Mesodermal cell (in vitro differentiated cells): ENCODE measurements at regions not wholly inside any gene's neighbourhood (a gene's known extent, or its start where the extent isn't known, plus 50 kb on each side); places are given as distances from the start of the nearest gene placed in this dataset.

Experiments used
- H3K27ac ChIP-seq: 2 replicates; pipeline ENCODE4 v1.7.0; 2013; ENCODE audit warnings: mild to moderate bottlenecking, low read depth, low read length, moderate library complexity; ENCODE audit not compliant: severe bottlenecking
- H3K36me3 ChIP-seq: 2 replicates; pipeline ENCODE4 v1.7.1; 2013; ENCODE audit warnings: mild to moderate bottlenecking, low read length, moderate library complexity; ENCODE audit not compliant: control insufficient read depth, insufficient read depth
- H3K4me1 ChIP-seq: one replicate; pipeline ENCODE4 v1.7.1; 2013; ENCODE audit warnings: mild to moderate bottlenecking, low read length; ENCODE audit not compliant: insufficient read depth, control insufficient read depth, poor library complexity, severe bottlenecking
- H3K4me3 ChIP-seq: 2 replicates; pipeline ENCODE4 v1.7.0; 2013; ENCODE audit warnings: low read length, control low read depth, mild to moderate bottlenecking; ENCODE audit not compliant: insufficient read depth, poor library complexity, severe bottlenecking; ENCODE audit errors: extremely low read depth
- H3K9me3 ChIP-seq: 2 replicates; pipeline ENCODE4 v1.7.1; 2013; ENCODE audit warnings: mild to moderate bottlenecking, low read length, moderate library complexity; ENCODE audit not compliant: control insufficient read depth
- WGBS, 2 experiments: methylation state at CpG; one replicate each; pipeline ENCODE4 v1.1.5; 2013; ENCODE audit warnings: missing lambda C conversion rate in 2 of 2; ENCODE audit not compliant: insufficient coverage in 2 of 2; 5-methylcytosine and 5-hydroxymethylcytosine counted together

DNA sequence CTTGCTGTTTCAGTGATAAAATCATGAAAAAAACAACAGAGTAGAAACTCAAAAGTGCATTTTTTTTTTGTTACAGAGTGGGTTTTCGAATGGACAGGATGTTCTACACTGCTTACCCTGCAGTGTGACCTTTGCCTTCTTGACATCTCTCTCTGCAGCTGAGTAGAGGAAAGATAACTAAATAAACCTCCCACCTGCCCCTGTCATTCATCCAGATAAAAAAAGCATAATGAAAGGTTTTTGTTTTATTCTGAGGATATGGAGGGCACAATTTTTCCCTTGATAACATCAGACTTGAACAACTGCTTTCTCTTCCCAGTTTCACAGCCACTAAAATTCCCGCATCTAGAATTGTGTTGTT is 193.6 kb upstream of the FOXQ1 start:
- no peak overlapping the region for H3K4me3 ChIP-seq
- no peak overlapping the region for H3K27ac ChIP-seq
- H3K4me1 ChIP-seq: no peaks in the 10 kb centered on the region
- WGBS, 2 experiments: 100% methylated on average over 1 of the region's 2 CpGs; no CpG with 5 or more reads in 1 of the 2 experiments
- H3K36me3 ChIP-seq: no peaks in the 10 kb centered on the region
- H3K9me3 ChIP-seq: no peaks in the 10 kb centered on the region

DNA sequence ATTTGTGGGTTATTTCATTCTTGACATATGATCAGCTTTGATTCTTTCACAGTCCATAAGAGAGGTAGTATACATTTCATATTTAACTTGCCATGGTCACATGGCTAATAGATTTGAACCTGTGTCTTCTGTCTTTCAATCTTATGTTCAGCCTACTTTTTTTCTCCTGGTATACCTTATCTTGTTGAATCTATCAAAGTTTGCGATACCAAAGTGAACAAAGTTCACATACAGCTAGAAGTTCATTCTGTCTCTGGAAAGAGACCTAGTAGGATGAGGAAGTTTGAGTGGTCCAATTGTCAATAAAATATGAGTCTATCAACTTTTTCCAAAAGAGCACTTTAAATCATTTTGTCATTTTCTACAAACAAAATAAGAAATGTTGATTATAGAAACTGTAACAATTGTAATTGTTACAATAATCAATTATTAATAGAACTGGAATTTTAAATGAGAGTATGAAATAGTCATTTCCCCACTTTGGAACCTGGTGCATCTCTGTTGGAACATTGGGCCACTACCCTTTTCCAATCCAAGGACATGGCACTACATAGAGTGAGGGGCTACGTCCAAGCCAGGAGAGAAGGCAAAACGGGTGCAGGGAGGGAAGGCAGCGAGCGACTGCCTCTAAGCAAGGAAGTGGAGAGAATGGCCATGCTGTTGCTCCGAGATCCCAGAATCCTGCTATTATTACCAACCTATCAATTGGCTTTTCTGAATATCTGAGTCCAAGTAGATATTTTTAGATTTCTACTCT is 194.2 kb upstream of the FOXQ1 start:
- WGBS, 2 experiments: no CpG with 5 or more reads among the region's 6 CpGs
- H3K36me3 ChIP-seq: no peaks in the 10 kb centered on the region
- no peak overlapping the region for H3K4me3 ChIP-seq

DNA sequence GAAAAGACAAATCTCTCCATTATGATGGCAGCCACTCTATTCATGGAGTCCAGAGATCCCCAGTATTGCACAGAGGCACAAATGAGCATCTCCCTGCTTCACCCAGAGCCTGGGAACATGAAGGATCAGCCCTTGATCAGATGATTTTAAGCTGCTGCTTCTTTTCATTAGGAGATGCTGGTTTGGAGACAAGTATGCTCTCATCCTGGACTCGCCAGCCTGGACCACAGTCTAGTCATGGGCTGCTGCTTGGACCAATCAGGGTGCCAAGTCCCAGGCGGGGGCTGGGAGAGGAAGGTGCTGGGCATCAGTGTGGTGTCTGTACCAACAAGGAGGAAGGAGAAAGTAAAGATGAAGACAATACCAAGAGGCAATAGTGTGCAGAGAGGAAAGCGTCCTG is 195.7 kb upstream of the FOXQ1 start:
- no peaks in the 10 kb centered on the region for H3K9me3 ChIP-seq
- no peaks in the 10 kb centered on the region for H3K36me3 ChIP-seq
- WGBS, 2 experiments: 85 to 92% methylated on average over 2 to 3 of the region's 3 CpGs
- no peak overlapping the region for H3K27ac ChIP-seq
- H3K4me1 ChIP-seq: no peaks in the 10 kb centered on the region
- H3K4me3 ChIP-seq: no peak overlapping the region

More for the DNA sequence above, 194.2 kb upstream of the FOXQ1 start:
- no peak overlapping the region for H3K27ac ChIP-seq
- no peaks in the 10 kb centered on the region for H3K4me1 ChIP-seq
- H3K9me3 ChIP-seq: no peaks in the 10 kb centered on the region

DNA sequence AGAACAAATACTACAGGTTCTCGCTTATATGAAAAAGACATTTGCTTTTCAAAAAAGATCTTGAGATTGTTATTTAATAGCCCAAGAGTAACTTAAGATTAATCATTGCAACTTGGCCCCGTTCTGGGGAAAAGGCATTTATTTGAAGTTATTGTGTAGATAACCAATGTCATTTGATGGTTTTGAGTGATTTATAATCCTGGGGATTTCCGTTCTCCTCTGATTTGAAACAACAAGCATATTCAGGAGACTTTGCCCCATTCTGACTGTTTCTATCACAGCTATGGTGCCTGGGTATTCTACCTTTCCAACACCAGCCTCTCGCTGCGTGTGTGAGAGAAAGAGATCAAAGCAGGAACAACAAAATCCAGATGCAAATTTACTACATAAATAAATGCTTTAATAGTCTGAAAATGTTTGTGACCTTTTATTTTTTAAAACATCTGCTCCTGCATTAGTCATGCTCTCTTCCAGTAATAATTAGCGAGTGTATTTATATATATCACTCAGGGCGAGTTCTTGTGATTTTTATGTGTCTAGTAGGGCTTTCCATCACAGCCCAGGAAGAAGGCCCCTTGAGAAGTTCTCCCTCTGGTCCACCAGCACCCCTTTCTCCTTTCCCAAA is 197.9 kb upstream of the FOXQ1 start:
- no peaks in the 10 kb centered on the region for H3K9me3 ChIP-seq
- 92 to 100% methylated on average over 2 to 3 of the region's 7 CpGs for WGBS, 2 experiments
- no peak overlapping the region for H3K4me3 ChIP-seq
- no peaks in the 10 kb centered on the region for H3K36me3 ChIP-seq
- no peak overlapping the region for H3K27ac ChIP-seq
- H3K4me1 ChIP-seq: no peaks in the 10 kb centered on the region

DNA sequence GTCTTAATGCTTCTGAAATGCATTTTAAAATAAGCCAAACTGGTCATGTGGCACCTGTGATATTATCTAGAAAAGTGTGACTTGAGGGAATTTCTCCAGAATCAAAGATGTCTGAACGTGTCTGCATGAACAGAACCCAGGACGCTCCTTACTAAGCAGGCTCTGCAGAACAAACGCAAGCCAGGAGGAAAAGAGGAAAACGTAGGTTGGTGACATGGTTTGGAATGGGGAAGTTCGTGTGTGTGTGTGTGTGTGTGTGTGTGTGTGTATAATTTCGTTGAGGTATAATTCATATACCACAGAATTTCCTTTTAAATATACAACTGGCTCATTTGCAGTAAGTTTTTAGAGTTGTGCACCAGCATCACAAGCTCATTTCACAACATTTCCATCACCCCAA is 200.5 kb upstream of the FOXQ1 start:
- H3K9me3 ChIP-seq: no peaks in the 10 kb centered on the region
- H3K27ac ChIP-seq: no peak overlapping the region
- H3K4me3 ChIP-seq: no peak overlapping the region
- no peaks in the 10 kb centered on the region for H3K4me1 ChIP-seq
- no peaks in the 10 kb centered on the region for H3K36me3 ChIP-seq
- 95 to 96% methylated on average over 3 to 4 of the region's 6 CpGs for WGBS, 2 experiments

DNA sequence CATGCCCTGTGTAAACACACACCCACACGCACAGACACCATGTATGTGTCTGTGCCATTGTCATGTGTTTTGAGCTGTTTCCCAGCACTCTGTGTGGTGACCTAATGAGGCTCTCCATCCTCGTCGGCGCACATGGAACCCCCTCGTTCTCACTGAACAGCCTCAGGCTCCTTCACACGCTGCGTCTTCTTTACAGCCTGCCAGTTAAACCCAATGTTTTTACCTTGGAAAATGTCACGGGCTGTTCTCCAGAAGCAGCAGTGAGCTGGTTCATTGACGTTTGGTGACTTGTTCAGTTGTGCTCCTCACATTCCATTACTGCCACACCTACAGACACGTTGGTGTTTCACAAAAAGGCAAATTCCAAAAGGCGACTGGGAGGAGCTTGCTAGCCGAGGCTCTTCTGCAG is 201.0 kb upstream of the FOXQ1 start:
- 94% methylated on average over 8 to 9 of the region's 12 CpGs for WGBS, 2 experiments
- H3K4me1 ChIP-seq: no peaks in the 10 kb centered on the region
- no peak overlapping the region for H3K27ac ChIP-seq
- H3K4me3 ChIP-seq: no peak overlapping the region
- no peaks in the 10 kb centered on the region for H3K9me3 ChIP-seq
- H3K36me3 ChIP-seq: no peaks in the 10 kb centered on the region

DNA sequence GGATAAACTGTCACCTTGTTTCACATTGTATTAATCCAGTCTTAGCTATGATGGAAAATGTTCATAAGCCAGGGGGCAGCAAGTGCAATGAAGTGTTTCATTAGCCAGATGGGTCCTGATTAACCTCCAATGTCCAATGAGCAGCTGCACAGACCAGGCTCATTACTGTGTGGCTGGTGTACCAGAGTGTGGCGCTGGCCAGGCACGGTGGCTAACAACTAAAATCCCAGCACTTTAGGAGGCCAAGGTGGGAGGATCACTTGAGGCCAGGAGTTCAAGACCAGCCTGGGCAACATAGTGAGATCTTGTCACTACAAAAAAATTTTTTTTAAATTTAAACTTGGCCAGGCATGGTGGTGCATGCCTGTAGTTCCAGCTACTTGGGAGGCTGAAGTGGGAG is 201.7 kb upstream of the FOXQ1 start:
- Histone ChIP-seq H3K27ac (no peak overlapping the region), H3K4me3 (no peak overlapping the region), H3K9me3 (no peaks in the 10 kb centered on the region), H3K4me1 (no peaks in the 10 kb centered on the region), H3K36me3 (no peaks in the 10 kb centered on the region)
- 100% methylated on average over 2 of the region's 2 CpGs; no CpG with 5 or more reads in 1 of the 2 experiments for WGBS, 2 experiments

DNA sequence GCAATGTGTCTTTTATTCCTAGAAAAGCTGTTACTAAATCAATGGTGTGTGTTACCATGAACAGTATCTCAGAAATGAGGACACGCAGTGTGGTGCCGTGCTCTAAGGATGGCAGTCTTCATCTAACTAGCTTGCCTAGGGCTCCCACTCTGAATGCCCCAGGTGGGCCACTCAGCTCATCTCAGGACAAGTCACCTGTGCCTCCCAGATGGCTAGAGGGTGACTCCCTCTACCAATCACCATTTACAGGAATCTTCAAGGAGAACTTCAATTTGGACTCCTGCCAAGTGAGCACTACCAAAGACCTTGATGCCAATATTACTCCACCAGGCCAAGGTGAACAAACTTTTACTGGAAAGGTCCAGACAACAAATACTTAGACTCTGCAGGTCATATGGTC is 202.8 kb upstream of the FOXQ1 start:
- WGBS, 2 experiments: 36 to 45% methylated on average over 2 of the region's 2 CpGs
- Histone ChIP-seq H3K27ac (no peak overlapping the region), H3K4me3 (no peak overlapping the region), H3K4me1 (no peaks in the 10 kb centered on the region), H3K9me3 (no peaks in the 10 kb centered on the region), H3K36me3 (no peaks in the 10 kb centered on the region)

DNA sequence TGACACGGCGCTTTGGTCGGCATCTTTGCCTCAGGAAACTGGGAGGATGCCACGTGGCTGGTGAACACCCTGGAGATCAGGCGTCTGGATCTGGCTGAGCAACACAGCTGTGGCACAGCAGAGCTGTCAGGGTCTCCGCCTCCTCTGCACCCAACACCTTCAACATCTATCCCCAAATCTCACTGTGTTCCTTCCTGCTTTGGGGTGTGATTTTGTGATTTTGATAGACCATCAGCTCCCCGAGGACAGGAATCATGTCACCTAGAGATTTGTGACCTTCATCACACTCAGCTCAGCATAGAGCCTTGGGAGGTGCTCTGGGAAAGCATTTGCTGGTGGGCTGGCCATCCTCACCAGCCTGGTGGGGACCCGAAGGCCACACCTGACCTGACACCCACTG is 203.7 kb upstream of the FOXQ1 start:
- 87 to 89% methylated on average over 5 to 6 of the region's 8 CpGs for WGBS, 2 experiments
- no peaks in the 10 kb centered on the region for H3K4me1 ChIP-seq
- no peaks in the 10 kb centered on the region for H3K9me3 ChIP-seq
- no peak overlapping the region for H3K27ac ChIP-seq
- no peaks in the 10 kb centered on the region for H3K36me3 ChIP-seq
- no peak overlapping the region for H3K4me3 ChIP-seq

DNA sequence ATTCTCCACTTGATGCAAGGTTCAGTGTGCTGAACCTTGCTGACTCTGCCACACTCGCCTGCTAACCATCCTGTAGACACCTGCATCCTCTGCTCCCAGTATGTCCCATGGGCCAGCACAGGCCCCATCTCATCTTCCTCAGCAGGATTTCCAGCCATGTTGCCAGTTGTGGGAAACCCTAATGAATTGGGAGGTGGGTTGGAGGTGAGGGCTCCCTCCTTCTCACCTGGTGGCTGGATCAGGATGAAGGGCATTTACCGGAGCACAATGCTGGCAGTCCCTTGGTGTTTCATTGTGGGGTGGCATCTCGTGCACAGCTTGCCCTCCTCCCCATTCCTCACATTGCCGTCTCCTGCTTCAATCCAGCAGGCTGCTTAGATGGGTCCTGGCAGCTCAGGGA is 204.3 kb upstream of the FOXQ1 start:
- no peak overlapping the region for H3K4me3 ChIP-seq
- H3K4me1 ChIP-seq: no peaks in the 10 kb centered on the region
- no peak overlapping the region for H3K27ac ChIP-seq
- no peaks in the 10 kb centered on the region for H3K36me3 ChIP-seq
- no peaks in the 10 kb centered on the region for H3K9me3 ChIP-seq
- 89 to 100% methylated on average over 1 to 3 of the region's 4 CpGs for WGBS, 2 experiments

DNA sequence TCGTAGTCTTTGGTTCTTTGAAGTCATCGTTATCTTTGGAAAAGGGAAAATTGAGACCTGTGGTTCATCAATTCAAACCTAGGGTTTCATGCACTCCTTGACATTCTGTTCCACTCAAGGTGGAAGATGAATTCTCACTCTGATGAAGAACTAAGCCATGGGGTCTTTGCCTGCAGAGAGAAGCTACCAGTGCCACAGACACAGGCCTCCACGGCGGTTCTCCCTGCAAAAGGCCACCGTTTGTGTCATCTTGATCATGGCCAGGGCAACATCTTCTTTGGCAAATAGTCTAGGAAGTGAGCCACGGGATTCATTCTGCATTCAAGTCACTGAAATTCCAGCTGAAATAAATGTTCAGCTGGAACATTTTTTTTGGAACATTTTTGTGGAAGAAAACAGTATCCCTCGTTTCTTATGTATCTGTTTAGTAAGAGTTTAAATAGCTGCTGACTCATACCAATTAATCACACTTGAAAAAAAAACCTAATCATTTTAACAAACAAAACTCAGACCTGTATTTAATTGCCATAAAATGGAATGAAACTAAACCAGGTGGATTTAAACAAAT is 206.0 kb upstream of the FOXQ1 start:
- Histone ChIP-seq H3K9me3 (no peaks in the 10 kb centered on the region), H3K4me1 (no peaks in the 10 kb centered on the region), H3K4me3 (no peak overlapping the region), H3K36me3 (no peaks in the 10 kb centered on the region), H3K27ac (no peak overlapping the region)
- 82 to 87% methylated on average over 6 of the region's 7 CpGs for WGBS, 2 experiments
